H9 (cell line): ENCODE measurements at regions not wholly inside any gene's neighbourhood (a gene's known extent, or its start where the extent isn't known, plus 50 kb on each side); places are given as distances from the start of the nearest gene placed in this dataset.
A peak's percentile ranks its signal among the peaks of the same experiment; 100 is the strongest.
"Not testable (repeated sequence)": the region's sequence is repeated elsewhere in the genome, so short reads cannot be mapped to it uniquely, and the experiment has no call there.

ENCODE experiments used
- DNase-seq: peaks from one replicate; pipeline ENCODE4 v3.0.0-alpha.2; 2017
- H2AFZ ChIP-seq: one replicate; pipeline ENCODE4 v1.6.1; 2013; ENCODE audit warnings: mild to moderate bottlenecking, low read length, control low read depth, moderate library complexity
- H2AK5ac ChIP-seq: 2 replicates; pipeline ENCODE4 v1.6.1; 2013; ENCODE audit warnings: low read length, control low read depth, mixed read lengths; ENCODE audit not compliant: insufficient read length
- H2BK120ac ChIP-seq: one replicate; pipeline ENCODE4 v1.6.1; 2013; ENCODE audit warnings: low read depth, mild to moderate bottlenecking, low read length, control low read depth, inconsistent platforms; ENCODE audit not compliant: poor library complexity, severe bottlenecking
- H2BK12ac ChIP-seq: 2 replicates; pipeline ENCODE4 v1.6.1; 2013; ENCODE audit warnings: low read length, control low read depth, mixed read lengths, low read depth; ENCODE audit not compliant: insufficient read length
- H2BK15ac ChIP-seq: 2 replicates; pipeline ENCODE4 v1.6.1; 2013; ENCODE audit warnings: low read depth, low read length, control low read depth
- H2BK20ac ChIP-seq: one replicate; pipeline ENCODE4 v1.6.1; 2013; ENCODE audit warnings: low read depth, mild to moderate bottlenecking, low read length, control low read depth, inconsistent platforms; ENCODE audit not compliant: poor library complexity, severe bottlenecking
- H2BK5ac ChIP-seq: 2 replicates; pipeline ENCODE4 v1.6.1; 2013; ENCODE audit warnings: low read length, control low read depth, mixed read lengths; ENCODE audit not compliant: insufficient read length
- H3K14ac ChIP-seq: 2 replicates; pipeline ENCODE4 v1.6.1; 2013; ENCODE audit warnings: low read length, control low read depth; ENCODE audit not compliant: insufficient read depth
- H3K18ac ChIP-seq: 2 replicates; pipeline ENCODE4 v1.6.1; 2013; ENCODE audit warnings: low read depth, mild to moderate bottlenecking, mixed read lengths, low read length, control low read depth; ENCODE audit not compliant: insufficient read length
- H3K23ac ChIP-seq: 2 replicates; pipeline ENCODE4 v1.6.1; 2013; ENCODE audit warnings: low read length, control low read depth, mixed read lengths, low read depth; ENCODE audit not compliant: insufficient read length
- H3K23me2 ChIP-seq: 2 replicates; pipeline ENCODE4 v1.6.1; 2013; ENCODE audit warnings: low read depth, mild to moderate bottlenecking, mixed read lengths, low read length, control low read depth; ENCODE audit not compliant: insufficient read length, poor library complexity, severe bottlenecking
- H3K27ac ChIP-seq: 2 replicates; pipeline ENCODE4 v1.5.1; 2013; ENCODE audit warnings: low read length, control low read depth, mixed read lengths, low read depth; ENCODE audit not compliant: insufficient read length
- H3K27me3 ChIP-seq: 2 replicates; pipeline ENCODE4 v1.6.1; 2013; ENCODE audit warnings: low read length, control low read depth, inconsistent platforms; ENCODE audit not compliant: insufficient read depth
- H3K4ac ChIP-seq: 2 replicates; pipeline ENCODE4 v1.6.1; 2013; ENCODE audit warnings: low read depth, mild to moderate bottlenecking, control low read depth, inconsistent platforms, low read length, moderate library complexity
- H3K4me1 ChIP-seq: 2 replicates; pipeline ENCODE4 v1.6.1; 2013; ENCODE audit warnings: low read length, control low read depth, inconsistent platforms; ENCODE audit not compliant: insufficient read depth
- H3K4me2 ChIP-seq: 2 replicates; pipeline ENCODE4 v1.6.1; 2013; ENCODE audit warnings: low read length, control low read depth, mixed read lengths; ENCODE audit not compliant: insufficient read length, insufficient read depth
- H3K56ac ChIP-seq: 2 replicates; pipeline ENCODE4 v1.6.1; 2013; ENCODE audit warnings: low read depth, mild to moderate bottlenecking, mixed read lengths, low read length, control low read depth; ENCODE audit not compliant: insufficient read length
- H3K79me1 ChIP-seq: 2 replicates; pipeline ENCODE4 v1.6.1; 2013; ENCODE audit warnings: low read depth, mild to moderate bottlenecking, moderate library complexity, low read length, control low read depth, inconsistent platforms; ENCODE audit not compliant: insufficient read depth, poor library complexity, severe bottlenecking
- H3K79me2 ChIP-seq: 2 replicates; pipeline ENCODE4 v1.6.1; 2013; ENCODE audit warnings: low read length, control low read depth, inconsistent platforms; ENCODE audit not compliant: insufficient read depth
- H3K9ac ChIP-seq: 2 replicates; pipeline ENCODE4 v1.6.1; 2013; ENCODE audit warnings: low read length, control low read depth, mixed read lengths; ENCODE audit not compliant: insufficient read length; ENCODE audit errors: extremely low read depth
- H3K9me3 ChIP-seq: one replicate; pipeline ENCODE4 v1.6.1; 2013; ENCODE audit warnings: low read depth, low read length, inconsistent platforms; ENCODE audit not compliant: control insufficient read depth
- H3T11ph ChIP-seq: one replicate; pipeline ENCODE4 v1.6.1; 2013; ENCODE audit warnings: mild to moderate bottlenecking, low read length, control low read depth, inconsistent platforms
- H4K20me1 ChIP-seq: one replicate; pipeline ENCODE4 v1.6.1; 2013; ENCODE audit not compliant: control insufficient read depth, insufficient read length, insufficient read depth
- H4K5ac ChIP-seq: 2 replicates; pipeline ENCODE4 v1.6.1; 2013; ENCODE audit warnings: low read depth, mild to moderate bottlenecking, mixed read lengths, low read length, control low read depth; ENCODE audit not compliant: insufficient read length
- H4K8ac ChIP-seq: replicated peaks from 2 replicates; pipeline ENCODE4 v1.6.1; 2013; ENCODE audit warnings: low read length, control low read depth, mixed read lengths, low read depth; ENCODE audit not compliant: insufficient read length
- H4K91ac ChIP-seq: 2 replicates; pipeline ENCODE4 v1.6.1; 2013; ENCODE audit warnings: low read depth, mild to moderate bottlenecking, moderate library complexity, mixed read lengths, low read length, control low read depth; ENCODE audit not compliant: insufficient read length
- H3K27ac Mint-ChIP-seq, 3 experiments: 2 replicates in 2 of 3; 3 replicates in 1 of 3; pipeline ENCODE4 v1.8.0; 2020 to 2021; ENCODE audit warnings: mixed read lengths in 3 of 3, mild to moderate bottlenecking in 1 of 3, moderate library complexity in 1 of 3
- H3K27me3 Mint-ChIP-seq: 2 replicates; pipeline ENCODE4 v1.8.0; 2021; ENCODE audit warnings: low read depth, mild to moderate bottlenecking, moderate library complexity, mixed read lengths
- H3K36me3 Mint-ChIP-seq, 3 experiments: 2 replicates in 2 of 3; 3 replicates in 1 of 3; pipeline ENCODE4 v1.8.0; 2020 to 2021; ENCODE audit warnings: low read depth in 3 of 3, mixed read lengths in 3 of 3; ENCODE audit not compliant: insufficient read depth in 1 of 3
- H3K4me1 Mint-ChIP-seq, 2 experiments: 2 replicates each; pipeline ENCODE4 v1.8.0; 2020; ENCODE audit warnings: mixed read lengths in 2 of 2
- H3K4me3 Mint-ChIP-seq, 2 experiments: 2 replicates in 1 of 2; 3 replicates in 1 of 2; pipeline ENCODE4 v1.8.0; 2020 to 2021; ENCODE audit warnings: mild to moderate bottlenecking in 2 of 2, mixed read lengths in 2 of 2, moderate library complexity in 1 of 2
- H3K9me3 Mint-ChIP-seq, 2 experiments: 2 replicates in 1 of 2; 3 replicates in 1 of 2; pipeline ENCODE4 v1.8.0; 2020; ENCODE audit warnings: mild to moderate bottlenecking in 2 of 2, mixed read lengths in 2 of 2, moderate library complexity in 1 of 2
- WGBS: extraction: QIAGEN DNeasy Blood & Tissue Kit; methylation state at CpG from one replicate; pipeline ENCODE4 v1.1.7; 2013; ENCODE audit warnings: missing lambda C conversion rate, low lambda C conversion rate, mixed read lengths; ENCODE audit not compliant: insufficient read length; ENCODE audit errors: extremely low coverage; 5-methylcytosine and 5-hydroxymethylcytosine counted together
- TF ChIP-seq, protein P1 (sequence below): fragments of 200-600 bp; sonication (generic); conservative IDR thresholded peaks from 3 replicates; pipeline ENCODE4 v1.8.0; 2021; ENCODE audit warnings: antibody characterized with exemption, mild to moderate bottlenecking

DNA sequence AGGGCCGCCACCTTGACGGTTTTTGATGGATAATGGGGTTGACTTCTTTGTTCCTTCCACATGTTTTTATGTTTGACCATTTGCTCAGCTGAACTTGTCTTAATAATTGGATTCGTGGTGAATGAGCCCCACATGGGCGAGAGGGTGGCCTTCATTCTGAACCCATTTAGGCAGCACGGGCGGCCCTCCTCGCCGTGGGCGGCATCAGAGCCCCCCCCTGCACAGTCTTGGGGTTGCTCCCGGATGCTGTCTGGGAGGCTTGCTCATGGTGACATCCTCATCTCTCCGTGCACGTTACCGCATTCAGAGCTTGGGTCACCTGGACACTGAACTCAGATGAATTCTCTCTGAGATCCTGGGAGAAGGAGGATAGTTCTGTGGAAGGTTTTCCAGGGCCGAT is 172.3 kb upstream of the OSBPL11 start:
- Histone ChIP-seq H4K20me1 (no peaks in the 10 kb centered on the region), H3K23ac (no peak overlapping the region), H3K4ac (no peak overlapping the region), H2BK120ac (no peak overlapping the region), H2BK15ac (no peak overlapping the region), H3K14ac (no peak overlapping the region), H4K5ac (no peak overlapping the region), H2AFZ (no peak overlapping the region), H3K27ac (no peak overlapping the region), H3K9ac (no peak overlapping the region), H3K27me3 (no peaks in the 10 kb centered on the region; the same call in 1 of the 2 replicates), H3K23me2 (no peaks in the 10 kb centered on the region), H3T11ph (no peak overlapping the region), H3K79me1 (no peaks in the 10 kb centered on the region), H2BK12ac (no peak overlapping the region), H3K56ac (no peak overlapping the region), H3K4me1 (no peaks in the 10 kb centered on the region), H2BK20ac (no peak overlapping the region), H2BK5ac (no peak overlapping the region), H3K4me2 (no peak overlapping the region), H3K79me2 (no peaks in the 10 kb centered on the region), H2AK5ac (no peak overlapping the region), H4K91ac (no peak overlapping the region), H3K18ac (no peak overlapping the region), H3K9me3 (no peaks in the 10 kb centered on the region), H4K8ac (no peak overlapping the region)
- H3K4me3 Mint-ChIP-seq: peak overlapping the region; percentile 66 to 83
- no peaks in the 10 kb centered on the region; a peak in 1 of 5 replicates for H3K9me3 Mint-ChIP-seq
- H3K4me1 Mint-ChIP-seq: peaks cover 27 to 39% of the 10 kb centered on the region in 2 experiments
- TF ChIP-seq, protein P1, sequence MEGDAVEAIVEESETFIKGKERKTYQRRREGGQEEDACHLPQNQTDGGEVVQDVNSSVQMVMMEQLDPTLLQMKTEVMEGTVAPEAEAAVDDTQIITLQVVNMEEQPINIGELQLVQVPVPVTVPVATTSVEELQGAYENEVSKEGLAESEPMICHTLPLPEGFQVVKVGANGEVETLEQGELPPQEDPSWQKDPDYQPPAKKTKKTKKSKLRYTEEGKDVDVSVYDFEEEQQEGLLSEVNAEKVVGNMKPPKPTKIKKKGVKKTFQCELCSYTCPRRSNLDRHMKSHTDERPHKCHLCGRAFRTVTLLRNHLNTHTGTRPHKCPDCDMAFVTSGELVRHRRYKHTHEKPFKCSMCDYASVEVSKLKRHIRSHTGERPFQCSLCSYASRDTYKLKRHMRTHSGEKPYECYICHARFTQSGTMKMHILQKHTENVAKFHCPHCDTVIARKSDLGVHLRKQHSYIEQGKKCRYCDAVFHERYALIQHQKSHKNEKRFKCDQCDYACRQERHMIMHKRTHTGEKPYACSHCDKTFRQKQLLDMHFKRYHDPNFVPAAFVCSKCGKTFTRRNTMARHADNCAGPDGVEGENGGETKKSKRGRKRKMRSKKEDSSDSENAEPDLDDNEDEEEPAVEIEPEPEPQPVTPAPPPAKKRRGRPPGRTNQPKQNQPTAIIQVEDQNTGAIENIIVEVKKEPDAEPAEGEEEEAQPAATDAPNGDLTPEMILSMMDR: no peak
- H3K36me3 Mint-ChIP-seq: peaks cover 0 to 8% (median 3%) of the 10 kb centered on the region in 3 experiments; a peak in 3 of 7 replicates
- H3K27me3 Mint-ChIP-seq: peaks cover 56% of the 10 kb centered on the region
- WGBS: no CpG with 5 or more reads among the region's 14 CpGs
- no peak for DNase-seq
- H3K27ac Mint-ChIP-seq: no peak overlapping the region

- peaks cover 54% of the 10 kb centered on the region for H3K27me3 Mint-ChIP-seq
- H3K4me1 Mint-ChIP-seq: peaks cover 17 to 28% of the 10 kb centered on the region in 2 experiments
- H3K23me2 ChIP-seq, H2BK5ac ChIP-seq, H3K56ac ChIP-seq, H3K4me1 ChIP-seq, H2BK15ac ChIP-seq, H4K20me1 ChIP-seq, DNase-seq, H3K79me2 ChIP-seq, H3T11ph ChIP-seq, H3K27me3 ChIP-seq, H4K5ac ChIP-seq, H3K9me3 ChIP-seq, H3K23ac ChIP-seq, H4K91ac ChIP-seq, H3K9me3 Mint-ChIP-seq, H3K4me2 ChIP-seq, H2AFZ ChIP-seq, H2BK20ac ChIP-seq, H2BK12ac ChIP-seq, H4K8ac ChIP-seq, H3K4ac ChIP-seq, H2AK5ac ChIP-seq, H3K4me3 Mint-ChIP-seq, H3K18ac ChIP-seq, H3K27ac ChIP-seq, H3K36me3 Mint-ChIP-seq, H3K9ac ChIP-seq, H3K79me1 ChIP-seq, H3K14ac ChIP-seq, H3K27ac Mint-ChIP-seq, H2BK120ac ChIP-seq: not testable (repeated sequence)
- WGBS: no CpG with 5 or more reads among the region's 7 CpGs
These were observed 173.5 kb upstream of the OSBPL11 start for GRCh38 chr3:125768821-125769220.
